GM18520 (cell line): ENCODE measurements at regions not wholly inside any gene's neighbourhood (a gene's known extent, or its start where the extent isn't known, plus 50 kb on each side); places are given as distances from the start of the nearest gene placed in this dataset.

ENCODE experiments used
- ATAC-seq: cut with Tn5 transposase; IDR thresholded peaks from one replicate; pipeline ENCODE4 v1.9.1; 2021; ENCODE audit not compliant: unreplicated experiment

DNA sequence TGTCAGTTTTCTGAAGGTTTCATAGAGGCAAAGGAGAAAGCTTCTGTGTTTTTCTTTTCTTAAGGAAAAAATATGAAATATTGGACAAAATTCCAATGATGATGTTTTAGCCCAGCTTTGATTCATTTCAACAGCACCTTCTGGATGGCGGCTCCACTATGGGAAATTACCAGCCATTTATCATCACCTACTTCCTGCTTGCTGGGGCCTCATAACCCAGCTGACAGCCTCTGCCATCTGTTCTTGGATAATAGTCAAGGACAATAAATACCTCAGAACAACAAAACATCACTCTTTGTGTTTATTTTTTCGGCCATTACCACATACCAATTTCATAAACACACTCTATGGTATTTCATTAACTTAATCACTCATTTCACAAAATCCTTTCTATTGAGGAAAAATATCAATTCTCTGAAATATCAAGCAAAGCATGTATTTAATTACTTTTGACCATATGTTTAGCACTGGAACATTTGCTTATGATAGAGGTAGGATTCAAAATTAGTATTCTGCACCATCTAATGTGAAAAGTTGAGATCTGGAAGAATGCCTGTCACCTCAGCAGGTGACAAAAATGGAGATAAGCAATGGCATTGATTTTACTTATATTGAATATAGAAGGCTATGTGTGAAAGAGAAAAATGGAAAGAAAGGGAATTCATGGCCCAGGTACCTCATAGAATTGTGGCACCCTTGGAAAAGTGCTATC, 629.7 kb downstream of the LIG4 start:
- no peak for ATAC-seq

DNA sequence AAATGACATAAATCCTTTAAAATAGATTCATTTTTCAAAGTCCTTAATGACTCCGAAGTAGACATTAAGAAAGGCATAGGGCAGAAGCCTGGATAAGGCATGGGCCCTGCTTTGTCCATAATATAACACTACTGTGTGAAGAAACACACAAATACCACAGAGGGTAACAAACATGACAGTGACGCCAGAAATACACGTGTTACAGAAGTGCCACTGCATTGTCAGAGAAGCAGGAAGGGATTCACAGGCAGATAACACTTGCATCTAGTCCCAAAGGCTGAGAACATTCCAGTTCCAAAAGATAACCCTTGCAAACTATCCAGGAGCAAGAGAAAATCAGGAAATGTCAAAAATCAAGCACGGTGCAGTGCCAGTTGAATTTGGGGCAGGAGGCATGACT, 633.2 kb downstream of the LIG4 start:
- no peak for ATAC-seq

DNA sequence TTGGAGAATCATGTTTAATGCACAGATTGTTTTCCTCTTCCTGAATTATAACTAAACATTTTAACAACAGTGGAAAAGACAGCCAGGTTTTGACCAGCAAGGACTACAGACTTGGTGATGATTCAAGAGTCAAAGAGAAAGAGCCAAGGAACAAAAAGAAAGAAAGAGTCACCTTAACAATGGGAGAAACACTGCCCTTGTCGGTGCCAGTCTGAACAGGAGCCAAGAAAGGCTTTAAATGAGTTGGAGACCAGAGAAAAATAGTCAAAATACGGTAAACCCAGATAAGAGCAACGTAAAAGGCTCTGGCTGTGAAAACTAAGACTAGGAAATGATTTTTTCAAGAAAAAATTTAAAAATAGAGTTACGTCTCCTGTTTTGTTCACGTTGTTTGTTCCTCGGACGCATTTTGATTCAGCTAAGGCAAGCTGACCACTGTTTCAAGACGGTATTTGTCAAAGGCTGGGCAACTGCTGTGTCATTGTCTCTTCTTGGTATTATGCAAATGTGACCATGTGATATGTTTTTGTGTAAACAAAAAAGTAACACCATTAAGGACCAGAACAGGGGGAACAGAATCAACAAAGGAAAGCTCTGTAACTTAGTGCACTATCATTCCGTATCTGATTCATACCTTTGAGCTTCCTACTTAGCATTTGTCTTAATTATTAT, 634.5 kb downstream of the LIG4 start:
- ATAC-seq, result no peak

DNA sequence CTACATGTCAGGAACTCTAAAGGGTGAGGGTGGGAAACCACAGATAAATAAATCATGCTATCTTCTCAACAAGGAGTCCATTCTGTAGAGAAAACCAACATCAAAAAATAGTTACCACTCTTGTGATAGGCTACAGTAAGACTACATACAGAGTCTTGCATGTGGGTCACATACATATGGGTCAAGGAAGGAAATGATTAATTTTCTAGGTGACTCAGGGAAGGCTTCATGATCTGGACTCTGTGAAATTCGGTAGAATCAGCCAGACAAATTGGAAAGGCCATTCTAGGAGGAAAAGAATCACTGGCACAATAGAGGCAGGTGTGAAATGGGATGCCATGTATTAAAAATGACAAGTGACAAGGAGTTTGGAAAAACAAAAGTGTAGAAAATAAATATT, 638.9 kb downstream of the LIG4 start:
- no peak for ATAC-seq

DNA sequence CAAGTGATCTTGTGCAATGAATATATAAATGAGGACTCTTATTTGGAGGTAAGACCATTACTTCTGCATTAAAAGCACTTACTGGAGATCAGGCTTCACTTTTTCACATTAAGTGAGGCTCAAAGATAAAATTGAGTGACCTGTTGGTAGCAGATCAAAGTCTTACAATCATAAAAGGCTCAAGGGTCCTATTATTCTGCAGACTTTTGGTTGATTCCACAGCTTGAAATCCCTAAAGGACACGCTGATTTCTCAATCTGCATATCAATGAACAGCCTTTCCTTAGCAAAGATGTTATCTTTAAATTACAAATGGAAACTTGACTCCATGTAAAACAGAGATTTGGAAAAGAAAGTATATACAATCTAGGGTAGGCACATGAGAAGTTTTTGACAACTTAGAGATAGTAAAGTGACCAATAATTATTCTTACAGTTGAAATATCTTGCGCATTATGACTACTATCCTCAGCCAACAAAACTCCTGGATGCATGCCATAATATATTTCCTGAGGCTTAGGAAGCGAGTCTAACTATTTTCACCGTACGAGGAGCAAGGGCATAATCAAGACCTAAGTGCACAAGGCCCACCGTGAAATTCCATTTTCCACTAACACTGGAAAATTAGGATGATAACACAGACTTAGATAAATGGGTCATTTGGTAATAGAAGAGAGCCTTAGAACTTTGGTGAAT, 640.7 kb downstream of the LIG4 start:
- no peak for ATAC-seq

DNA sequence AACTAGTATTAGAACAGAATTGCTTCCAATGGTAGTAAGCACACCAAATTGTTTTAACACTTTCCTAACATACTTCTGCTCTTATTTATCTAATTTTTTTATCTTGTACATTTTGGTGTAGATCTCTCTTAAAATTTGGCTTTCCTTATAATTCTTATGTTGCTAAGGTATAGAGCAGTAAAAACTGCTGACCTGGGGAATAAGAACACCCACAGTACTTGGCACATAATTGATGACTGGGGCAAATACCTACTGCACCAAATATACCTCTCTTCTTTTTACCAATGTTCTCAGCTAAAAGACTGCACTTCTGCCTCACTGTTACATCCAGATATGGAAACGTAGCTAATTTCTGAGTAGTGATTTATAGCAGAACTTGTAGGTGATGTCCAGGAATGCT, 642.2 kb downstream of the LIG4 start:
- ATAC-seq, result no peak

DNA sequence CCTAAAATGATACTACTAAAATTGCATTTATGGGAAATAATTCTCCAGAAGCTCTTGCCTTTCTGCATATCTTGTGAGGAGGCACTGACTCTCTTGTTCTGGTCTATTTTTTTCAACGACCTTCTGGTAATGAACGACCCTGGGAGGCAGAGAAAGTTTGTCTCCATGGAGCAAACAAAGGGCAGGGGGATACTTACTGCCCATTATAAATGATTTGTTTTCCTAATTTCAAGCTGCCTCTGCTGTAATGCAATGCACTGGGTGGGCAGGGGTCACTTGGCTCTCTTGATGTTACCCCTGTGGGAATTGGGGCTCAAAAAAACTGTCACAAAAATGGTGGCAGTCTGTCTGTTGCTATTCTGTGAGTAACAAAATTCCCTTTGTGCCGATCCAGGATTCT, 643.2 kb downstream of the LIG4 start:
- ATAC-seq, result no peak

DNA sequence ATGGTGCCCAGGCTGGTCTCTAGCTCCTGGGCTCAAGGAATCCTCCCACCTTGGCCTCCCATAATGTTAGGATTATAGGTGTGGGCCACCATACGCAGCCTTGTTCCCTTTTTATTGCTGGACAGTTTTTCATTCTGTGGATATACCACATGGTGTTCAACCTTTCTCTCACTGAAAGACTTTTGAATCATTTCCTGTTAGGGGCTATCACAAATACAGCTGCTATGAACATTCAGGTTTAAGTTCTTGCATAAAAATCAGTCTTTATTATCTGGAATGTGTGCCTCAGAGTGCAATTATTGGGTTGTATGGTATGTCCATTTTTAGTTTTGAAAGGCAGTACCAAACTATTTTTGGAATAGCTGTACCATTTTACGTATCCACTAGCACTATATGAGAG, 647.2 kb downstream of the LIG4 start:
- ATAC-seq, result no peak

DNA sequence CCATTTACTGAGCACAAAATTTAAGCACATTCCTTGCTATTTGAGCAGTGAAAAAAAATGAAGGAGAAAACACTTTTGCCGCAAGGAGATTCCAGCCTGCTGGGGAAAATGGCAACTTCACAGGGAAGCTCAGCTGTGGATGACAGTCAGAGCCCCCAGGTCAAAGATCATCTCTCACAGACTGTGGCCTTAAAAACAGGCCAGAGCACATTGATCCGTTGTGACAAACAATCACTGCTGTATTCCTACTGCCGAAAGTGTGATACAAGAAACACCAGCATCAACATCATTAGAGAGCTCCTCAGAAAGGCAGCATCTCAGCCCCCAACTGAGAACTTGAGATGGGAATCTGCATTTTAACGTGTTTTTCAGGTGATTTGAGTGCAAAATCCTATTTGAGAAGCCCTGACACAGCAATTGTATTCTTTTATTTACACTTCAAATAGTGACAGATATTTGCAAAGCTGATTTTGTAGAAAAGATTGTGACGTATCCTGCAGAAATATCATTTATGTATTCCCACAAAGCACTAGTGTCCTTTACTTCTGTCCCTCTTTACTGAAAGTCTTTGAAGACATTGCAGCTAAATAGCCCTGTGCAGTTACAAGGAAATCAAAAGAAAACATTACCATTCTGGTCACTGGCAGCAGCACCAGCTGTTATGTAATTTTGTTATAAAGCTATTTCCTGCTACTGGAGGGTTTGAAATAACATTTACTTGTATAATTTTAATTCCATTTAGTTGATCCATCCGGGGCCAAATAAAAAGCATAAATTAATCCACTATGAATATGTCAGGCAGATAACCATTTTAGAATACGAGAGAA, 652.0 kb downstream of the LIG4 start:
- no peak for ATAC-seq

DNA sequence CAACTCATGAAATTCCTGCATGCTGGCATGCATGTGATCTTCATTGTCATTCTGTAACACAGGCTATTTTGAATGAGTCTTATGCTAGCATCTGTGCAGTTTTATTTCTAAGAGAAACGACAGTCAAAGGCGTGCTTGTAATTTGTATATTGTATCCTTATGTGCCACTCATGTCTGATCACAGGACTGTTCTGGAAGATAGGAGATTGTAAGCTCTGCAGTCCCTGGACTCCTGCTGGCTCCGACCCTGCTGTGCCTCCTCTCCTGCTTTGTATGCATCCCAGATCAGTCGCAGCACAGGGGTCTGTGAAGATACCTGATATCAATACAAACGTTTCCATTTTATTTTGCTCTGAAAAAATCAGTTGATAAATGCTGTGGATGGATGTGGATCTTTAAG, 653.1 kb downstream of the LIG4 start:
- no peak for ATAC-seq

DNA sequence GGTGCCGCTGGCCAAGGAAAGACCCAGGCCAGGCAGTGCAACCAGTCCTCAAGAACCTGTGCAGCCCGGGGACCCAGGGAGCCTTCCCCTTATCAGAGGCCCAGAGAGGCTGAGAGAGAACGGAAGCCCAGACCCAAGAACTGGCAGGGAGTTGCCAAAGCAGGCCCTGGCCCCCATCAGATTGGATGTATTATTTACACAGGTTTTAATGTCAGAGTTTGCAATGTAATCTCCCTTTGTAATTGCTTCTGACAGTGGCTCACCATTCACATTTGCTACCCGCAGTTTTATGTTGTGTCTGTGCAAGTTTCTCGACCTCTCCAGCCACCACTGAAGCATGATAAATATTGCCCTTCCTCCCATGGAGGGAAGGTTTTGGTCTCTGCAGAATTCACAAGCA, 660.9 kb downstream of the LIG4 start:
- ATAC-seq, result no peak

DNA sequence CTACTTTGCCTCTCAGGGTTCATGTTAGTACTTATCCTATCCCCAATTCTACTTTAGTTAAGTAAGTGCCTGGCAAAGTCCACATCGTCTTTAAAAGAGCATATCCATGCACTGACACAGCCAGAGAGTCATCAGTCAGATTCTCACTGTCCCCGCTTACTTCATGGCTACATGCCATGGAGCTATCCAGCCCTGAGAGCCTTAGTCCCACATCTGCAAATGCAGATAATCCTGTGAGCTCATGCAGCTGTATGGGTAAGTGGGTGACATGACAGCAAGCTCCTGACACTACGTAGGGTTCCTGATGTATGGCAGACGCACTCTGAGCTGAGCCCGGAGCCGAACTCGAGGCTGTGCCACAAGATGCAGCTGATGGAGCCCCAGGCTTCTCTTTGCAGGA, 661.5 kb downstream of the LIG4 start:
- no peak for ATAC-seq

DNA sequence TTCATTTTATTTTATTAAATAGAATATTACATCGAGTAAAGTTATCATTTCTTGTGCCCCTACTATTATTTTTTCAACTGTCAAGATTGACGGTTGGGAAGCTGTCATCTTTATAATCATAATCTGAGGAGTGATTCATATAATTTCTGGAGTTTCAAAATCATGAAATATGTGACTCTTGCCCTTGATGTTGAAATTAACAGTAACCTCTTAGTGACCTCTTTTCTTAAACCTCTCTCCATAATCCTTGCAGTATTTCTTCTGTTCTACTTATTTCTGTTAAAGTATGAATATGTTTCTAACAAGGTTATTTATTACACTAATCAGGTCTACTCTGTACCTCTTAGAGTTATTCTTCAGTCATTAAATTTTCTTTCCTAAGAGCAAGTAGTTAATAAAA, 663.8 kb downstream of the LIG4 start:
- ATAC-seq, result no peak

DNA sequence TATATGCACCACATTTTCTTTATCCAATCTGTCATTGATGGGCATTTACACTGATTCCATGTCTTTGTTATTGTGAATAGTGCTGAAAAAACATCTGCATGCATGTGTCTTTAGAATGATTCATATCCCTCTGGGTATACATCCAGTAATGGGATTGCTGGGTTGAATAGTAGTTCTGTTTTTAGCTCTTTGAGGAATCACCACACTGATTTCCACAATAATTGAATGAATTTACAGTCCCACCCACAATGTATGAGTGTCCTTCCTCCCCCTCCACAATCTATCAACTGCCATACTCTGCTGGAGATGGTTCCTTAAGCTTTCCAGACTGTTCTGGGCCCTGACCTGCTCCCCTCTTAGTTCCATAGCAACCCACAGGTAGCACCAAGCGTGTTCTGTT, 667.0 kb downstream of the LIG4 start:
- no peak for ATAC-seq

DNA sequence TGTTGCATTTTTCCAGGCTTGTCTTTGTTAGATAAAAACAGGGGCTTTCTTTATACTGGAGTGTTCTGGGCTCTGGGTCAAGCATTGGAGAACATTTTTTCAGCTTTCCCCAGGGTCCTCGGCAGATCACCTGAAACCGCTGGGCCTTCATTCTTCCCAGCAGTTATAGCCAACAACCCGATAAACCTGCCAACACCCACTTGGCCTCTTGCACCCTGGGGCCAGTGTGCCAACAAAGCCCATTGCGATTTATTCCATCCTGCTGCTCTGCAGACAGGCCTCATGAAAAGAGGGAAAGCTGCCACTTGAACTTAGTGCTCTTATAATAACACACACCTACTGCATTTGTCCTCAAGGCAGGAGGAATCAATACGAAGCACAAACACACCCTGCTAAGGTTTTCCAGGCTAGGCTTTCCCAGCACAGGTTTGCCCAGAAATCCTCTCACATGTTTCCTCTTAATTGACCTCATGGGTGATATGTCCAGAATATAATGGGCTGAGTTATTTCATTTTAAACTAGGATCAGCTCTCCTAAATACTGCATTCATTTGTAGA, 669.3 kb downstream of the LIG4 start:
- no peak for ATAC-seq

DNA sequence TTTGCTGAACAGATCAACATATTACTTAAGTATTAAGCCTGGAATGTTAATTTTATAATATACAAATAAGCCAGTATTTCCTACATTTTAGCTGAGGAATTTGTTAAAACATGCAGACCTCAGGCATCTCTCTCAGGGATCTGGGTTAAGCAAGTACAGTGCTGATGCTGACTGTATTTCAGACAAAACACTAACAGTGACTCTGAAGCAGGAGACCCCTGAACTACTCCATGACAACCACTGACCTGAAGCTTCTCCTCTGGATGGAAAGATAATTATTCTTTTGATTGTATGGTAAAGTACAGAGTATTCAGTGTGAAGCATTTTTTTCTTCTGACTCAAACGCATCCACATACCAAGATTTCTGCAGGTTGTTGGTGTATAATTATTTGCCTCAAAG, 680.8 kb downstream of the LIG4 start:
- no peak for ATAC-seq

DNA sequence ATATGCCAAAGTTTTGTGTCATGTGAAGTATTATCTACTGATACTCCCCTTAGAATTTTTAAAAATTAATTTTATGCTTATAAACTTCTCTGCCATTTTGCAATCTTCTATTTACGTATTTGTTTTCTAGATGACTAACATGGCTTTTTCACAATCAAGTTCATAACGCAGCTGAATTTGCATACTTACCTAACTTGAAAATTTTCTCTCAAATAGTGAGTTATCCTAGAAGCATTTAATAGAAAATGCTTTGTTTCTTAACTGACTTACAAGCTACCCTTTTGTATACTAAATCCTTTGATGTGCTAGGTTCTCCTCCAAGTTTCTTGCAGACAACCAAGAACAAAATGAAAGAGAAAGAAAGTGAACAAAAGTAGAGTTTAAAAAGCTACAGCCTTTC, 683.5 kb downstream of the LIG4 start:
- no peak for ATAC-seq

DNA sequence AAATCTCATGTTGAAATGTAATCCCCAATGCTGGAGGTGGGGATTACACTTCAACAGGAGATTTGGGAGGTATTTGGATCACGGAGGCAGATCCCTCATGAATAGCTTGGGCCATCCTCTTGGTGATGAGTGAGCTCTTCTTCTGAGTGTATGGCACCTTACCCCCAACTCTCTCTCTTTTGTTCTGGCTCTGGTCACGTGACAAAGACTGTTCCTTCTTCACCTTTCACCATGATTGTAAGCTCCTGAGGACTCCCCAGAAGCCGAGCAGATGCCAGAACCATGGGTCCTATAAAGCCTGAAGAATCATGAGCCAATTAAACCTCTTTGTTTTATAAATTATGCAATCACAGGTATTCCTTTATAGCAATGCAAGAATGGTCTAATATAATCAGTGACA, 684.2 kb downstream of the LIG4 start:
- ATAC-seq, result no peak

DNA sequence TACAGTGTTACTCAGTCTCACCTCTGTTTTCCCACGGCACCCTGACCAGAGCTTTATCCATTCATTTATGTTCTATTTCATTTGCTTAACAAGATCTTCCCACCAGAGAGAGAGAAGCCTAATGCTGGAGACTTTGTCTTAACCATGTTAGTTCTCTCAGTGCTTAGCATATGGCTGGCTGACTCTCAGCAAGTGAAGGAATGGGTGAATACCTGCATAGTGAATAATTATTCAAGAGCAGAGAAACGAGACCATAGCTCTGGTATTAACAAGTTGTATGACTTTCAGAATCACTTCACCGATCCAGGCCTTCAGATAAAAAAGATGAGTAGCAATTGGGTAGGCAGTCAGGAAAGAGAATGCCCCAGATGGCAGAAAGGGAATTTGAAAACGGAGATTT, 686.3 kb downstream of the LIG4 start:
- no peak for ATAC-seq

DNA sequence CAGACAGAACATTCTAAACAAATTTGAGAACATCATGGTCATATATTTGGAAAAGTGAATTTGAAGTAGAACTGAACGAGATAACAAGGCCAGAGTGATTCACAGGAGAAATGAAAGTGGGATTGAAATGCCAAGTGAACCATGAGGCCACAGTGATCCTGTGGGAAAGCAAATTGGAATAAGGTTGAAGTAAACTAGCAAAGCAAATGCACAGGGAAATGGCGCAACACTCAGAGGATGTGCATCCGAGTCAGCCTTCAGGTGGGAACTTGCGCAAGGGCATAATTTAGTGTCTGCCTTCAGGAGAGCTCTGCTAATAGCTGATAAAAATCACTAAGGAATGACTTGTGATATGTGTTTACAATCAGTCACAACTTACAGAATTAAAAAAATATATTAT, 696.6 kb downstream of the LIG4 start:
- no peak for ATAC-seq

DNA sequence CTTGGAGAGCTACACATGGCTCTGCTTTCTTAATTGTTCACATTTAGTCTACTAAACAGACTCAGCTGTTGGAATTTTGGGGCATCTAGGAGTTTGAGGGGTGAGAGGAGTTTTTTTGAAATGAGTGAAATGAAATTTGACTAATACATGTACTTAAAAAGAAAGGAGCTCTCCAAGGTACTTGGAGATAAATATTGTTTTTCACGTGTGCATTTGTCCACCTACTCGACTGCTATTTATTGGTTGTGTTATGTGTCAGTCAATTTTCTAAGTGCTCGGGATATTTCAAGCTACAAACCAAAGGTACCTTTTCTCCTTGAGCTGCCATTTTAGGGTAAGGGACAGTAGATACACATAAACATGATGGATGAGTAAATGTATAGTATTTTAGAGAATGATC, 697.0 kb downstream of the LIG4 start:
- no peak for ATAC-seq
